ENCODE measurements at regions not wholly inside any gene's neighbourhood (a gene's known extent, or its start where the extent isn't known, plus 50 kb on each side); places are given as distances from the start of the nearest gene placed in this dataset.

GRCh38 chr1:216851073-216851472, 127.8 kb upstream of the ESRRG start:
- TF ChIP-seq, protein P1, sequence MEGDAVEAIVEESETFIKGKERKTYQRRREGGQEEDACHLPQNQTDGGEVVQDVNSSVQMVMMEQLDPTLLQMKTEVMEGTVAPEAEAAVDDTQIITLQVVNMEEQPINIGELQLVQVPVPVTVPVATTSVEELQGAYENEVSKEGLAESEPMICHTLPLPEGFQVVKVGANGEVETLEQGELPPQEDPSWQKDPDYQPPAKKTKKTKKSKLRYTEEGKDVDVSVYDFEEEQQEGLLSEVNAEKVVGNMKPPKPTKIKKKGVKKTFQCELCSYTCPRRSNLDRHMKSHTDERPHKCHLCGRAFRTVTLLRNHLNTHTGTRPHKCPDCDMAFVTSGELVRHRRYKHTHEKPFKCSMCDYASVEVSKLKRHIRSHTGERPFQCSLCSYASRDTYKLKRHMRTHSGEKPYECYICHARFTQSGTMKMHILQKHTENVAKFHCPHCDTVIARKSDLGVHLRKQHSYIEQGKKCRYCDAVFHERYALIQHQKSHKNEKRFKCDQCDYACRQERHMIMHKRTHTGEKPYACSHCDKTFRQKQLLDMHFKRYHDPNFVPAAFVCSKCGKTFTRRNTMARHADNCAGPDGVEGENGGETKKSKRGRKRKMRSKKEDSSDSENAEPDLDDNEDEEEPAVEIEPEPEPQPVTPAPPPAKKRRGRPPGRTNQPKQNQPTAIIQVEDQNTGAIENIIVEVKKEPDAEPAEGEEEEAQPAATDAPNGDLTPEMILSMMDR (conservative IDR thresholded peaks at IDR 0.05; ENCODE audit: low read length): no peak
- TF ChIP-seq EZH2phosphoT487 (IDR thresholded peaks at IDR 0.05; ENCODE audit: borderline replicate concordance): no peak

Measured in Loucy (cell line).